HCT116 (cell line): ENCODE measurements at regions not wholly inside any gene's neighbourhood (a gene's known extent, or its start where the extent isn't known, plus 50 kb on each side); places are given as distances from the start of the nearest gene placed in this dataset.

Experiments
- ATAC-seq: fragments of 200-7000 bp; cut with Tn5 transposase; 2 replicates; pipeline ENCODE4 v1.9.1; 2020; ENCODE audit warnings: mild to moderate bottlenecking, moderate library complexity
- BruUV-seq: library from RNA; stranded (reverse); fragments of 400-500 nt; replicated peaks from 2 replicates; lab custom pipeline; 2021; lab: Mats Ljungman, UMichigan
- CTCF ChIA-PET: fragments of 300-600 bp; sonication (Branson Sonifier 250); formaldehyde crosslinking; loops from one replicate; lab custom pipeline; 2021; ENCODE audit warnings: antibody characterized with exemption; lab: Charles Lee
- POLR2A ChIA-PET: fragments of 300-600, 350-600 bp; sonication (Branson Sonifier 250); formaldehyde crosslinking; loops from one replicate; lab custom pipeline; 2021; ENCODE audit warnings: antibody characterized with exemption; lab: Charles Lee
- RAD21 ChIA-PET, 2 experiments: fragments of 300-600 bp; sonication (Branson Sonifier 250); formaldehyde crosslinking; loops; one replicate each; lab custom pipeline; 2023; ENCODE audit warnings: low total read pairs in 2 of 2; ENCODE audit not compliant: uncharacterized antibody in 2 of 2, unreplicated experiment in 2 of 2, low non-redundant PET in 1 of 2; lab: Charles Lee
- DNase-seq: peaks from one replicate; pipeline ENCODE4 v3.0.0-alpha.2; 2010; ENCODE audit warnings: low read depth, low spot score
- H2AFZ ChIP-seq: fragments of 200-600 bp; shearing (Covaris generic), sonication (generic); 2 replicates; pipeline ENCODE4 v1.6.1; 2017; ENCODE audit warnings: low read depth, mixed run types, mixed read lengths, antibody characterized with exemption, low read length; ENCODE audit not compliant: poor library complexity, severe bottlenecking
- H3K27ac ChIP-seq: 2 replicates; pipeline ENCODE4 v1.5.1; 2012; ENCODE audit warnings: low read depth, low read length
- H3K27me3 ChIP-seq: fragments of 200-600 bp; sonication (generic); 2 replicates; pipeline ENCODE4 v1.6.1; 2016; ENCODE audit warnings: mixed run types, low read length, mixed read lengths; ENCODE audit not compliant: insufficient read depth
- H3K36me3 ChIP-seq, 2 experiments: fragments of 200-500 bp in 1 of 2; fragments of 200-600 bp in 1 of 2; sonication (Bioruptor generic) in 1 of 2; sonication (generic) in 1 of 2; 2 replicates each; pipeline versions ENCODE4 v1.5.1 to v1.6.1; 2014 to 2016; ENCODE audit warnings: low read length in 2 of 2, inconsistent platforms in 1 of 2, mixed read lengths in 1 of 2, mixed run types in 1 of 2; ENCODE audit not compliant: insufficient read depth in 2 of 2, control insufficient read depth in 1 of 2
- H3K4me1 ChIP-seq, 2 experiments: fragments of 200-600 bp in 1 of 2; sonication (generic) in 1 of 2; 2 replicates each; pipeline versions ENCODE4 v1.5.1 to v1.6.1; 2012 to 2017; ENCODE audit warnings: low read length in 2 of 2, inconsistent platforms in 1 of 2, mild to moderate bottlenecking in 1 of 2, mixed read lengths in 1 of 2, mixed run types in 1 of 2, moderate library complexity in 1 of 2; ENCODE audit not compliant: insufficient read depth in 2 of 2, control insufficient read depth in 1 of 2
- H3K4me2 ChIP-seq: fragments of 200-600 bp; sonication (generic); 2 replicates; pipeline ENCODE4 v1.6.1; 2017; ENCODE audit warnings: mixed run types, low read length, mixed read lengths
- H3K4me3 ChIP-seq, 2 experiments: fragments of 200-600 bp in 1 of 2; sonication (generic) in 1 of 2; replicated peaks in 1 of 2; 2 replicates each; pipeline ENCODE4 v1.5.1; 2011 to 2016; ENCODE audit warnings: low read length in 2 of 2, control low read depth in 1 of 2, low read depth in 1 of 2, mild to moderate bottlenecking in 1 of 2, mixed read lengths in 1 of 2, mixed run types in 1 of 2
- H3K79me2 ChIP-seq: fragments of 200-600 bp; sonication (generic); 2 replicates; pipeline ENCODE4 v1.6.1; 2017; ENCODE audit warnings: mild to moderate bottlenecking, mixed run types, low read length, moderate library complexity, mixed read lengths; ENCODE audit not compliant: insufficient read depth
- H3K9ac ChIP-seq: fragments of 200-600 bp; sonication (generic); 2 replicates; pipeline ENCODE4 v1.6.1; 2016; ENCODE audit warnings: low read length, mixed read lengths
- H3K9me2 ChIP-seq: fragments of 200-600 bp; sonication (generic), shearing (Covaris generic); 2 replicates; pipeline ENCODE4 v1.6.1; 2017; ENCODE audit warnings: mixed run types, mild to moderate bottlenecking, moderate library complexity; ENCODE audit not compliant: insufficient read depth
- H3K9me3 ChIP-seq, 2 experiments: fragments of 200-500 bp in 1 of 2; fragments of 200-600 bp in 1 of 2; sonication (Bioruptor generic) in 1 of 2; sonication (generic) in 1 of 2; 2 replicates each; pipeline ENCODE4 v1.6.1; 2014 to 2017; ENCODE audit warnings: low read length in 2 of 2, mixed read lengths in 2 of 2, inconsistent platforms in 1 of 2, low read depth in 1 of 2, mild to moderate bottlenecking in 1 of 2, mixed run types in 1 of 2, moderate library complexity in 1 of 2; ENCODE audit not compliant: control insufficient read depth in 1 of 2, insufficient read depth in 1 of 2
- H4K20me1 ChIP-seq: fragments of 200-600 bp; sonication (generic), shearing (Covaris generic); 2 replicates; pipeline ENCODE4 v1.6.1; 2017; ENCODE audit warnings: mixed run types, mild to moderate bottlenecking, moderate library complexity; ENCODE audit not compliant: insufficient read depth
- ATF3 ChIP-seq: IDR thresholded peaks from 2 replicates; pipeline ENCODE4 v1.6.1; 2012
- EGR1 ChIP-seq: IDR thresholded peaks from 2 replicates; pipeline ENCODE4 v1.6.1; 2012; ENCODE audit warnings: low read depth
- ELF1 ChIP-seq: IDR thresholded peaks from 2 replicates; pipeline ENCODE4 v1.6.1; 2012; ENCODE audit warnings: low read depth, borderline replicate concordance
- EZH2 ChIP-seq: fragments of 200-600 bp; sonication (generic); IDR thresholded peaks from 2 replicates; pipeline ENCODE4 v1.6.1; 2017; ENCODE audit warnings: antibody characterized with exemption, mixed run types
- EZH2phosphoT487 ChIP-seq: fragments of 200-600 bp; IDR thresholded peaks from 2 replicates; pipeline ENCODE4 v1.6.1; 2018; ENCODE audit warnings: antibody characterized with exemption, borderline replicate concordance
- FOSL1 ChIP-seq: IDR thresholded peaks from 2 replicates; pipeline ENCODE4 v1.6.1; 2012; ENCODE audit warnings: low read depth
- MAX ChIP-seq: IDR thresholded peaks from 2 replicates; pipeline ENCODE4 v1.6.1; 2012
- POLR2A ChIP-seq: IDR thresholded peaks from 2 replicates; pipeline ENCODE4 v1.7.0; 2011; ENCODE audit warnings: borderline replicate concordance; ENCODE audit not compliant: insufficient read depth, insufficient read length; ENCODE audit errors: extremely low read depth
- POLR2AphosphoS5 ChIP-seq: IDR thresholded peaks from 2 replicates; pipeline ENCODE4 v1.6.1; 2011; ENCODE audit warnings: mild to moderate bottlenecking, low read depth, low read length, moderate library complexity
- RAD21 ChIP-seq: IDR thresholded peaks from 2 replicates; pipeline ENCODE4 v1.6.1; 2012; ENCODE audit warnings: low read depth, mild to moderate bottlenecking
- REST ChIP-seq: IDR thresholded peaks from 2 replicates; pipeline ENCODE4 v1.6.1; 2012; ENCODE audit warnings: low read depth
- SIN3A ChIP-seq: IDR thresholded peaks from 2 replicates; pipeline ENCODE4 v1.6.1; 2012; ENCODE audit warnings: low read depth
- SP1 ChIP-seq: IDR thresholded peaks from 2 replicates; pipeline ENCODE4 v1.6.1; 2012; ENCODE audit warnings: low read depth
- SRF ChIP-seq: IDR thresholded peaks from 2 replicates; pipeline ENCODE4 v1.6.1; 2012; ENCODE audit warnings: low read depth
- TCF7L2 ChIP-seq: IDR thresholded peaks from 2 replicates; pipeline ENCODE4 v1.7.0; 2011; ENCODE audit warnings: borderline replicate concordance, inconsistent platforms; ENCODE audit not compliant: insufficient read depth, insufficient read length; ENCODE audit errors: extremely low read depth
- YY1 ChIP-seq: IDR thresholded peaks from 2 replicates; pipeline ENCODE4 v1.6.1; 2011; ENCODE audit warnings: low read length, low read depth, moderate library complexity, mild to moderate bottlenecking; ENCODE audit not compliant: insufficient replicate concordance; ENCODE audit errors: extremely low read depth
- ZBTB33 ChIP-seq: IDR thresholded peaks from 2 replicates; pipeline ENCODE4 v1.6.1; 2011; ENCODE audit warnings: mild to moderate bottlenecking, low read length, moderate library complexity; ENCODE audit not compliant: insufficient replicate concordance; ENCODE audit errors: extremely low read depth
- ZFX ChIP-seq: fragments of 450-650 bp; IDR thresholded peaks from 2 replicates; pipeline ENCODE4 v1.6.1; 2017
- ZNF274 ChIP-seq: fragments of 200-500 bp; sonication (Bioruptor generic); IDR thresholded peaks from 2 replicates; pipeline ENCODE4 v1.6.1; 2014; ENCODE audit warnings: mild to moderate bottlenecking, low read depth, low read length, inconsistent platforms
- intact Hi-C: fragments of 100-400 bp; cut with micrococcal nuclease; formaldehyde crosslinking; loops from 2 replicates; pipeline ENCODE4 v1.10.0; 2022

- RAD21 ChIA-PET: no interaction called here
These were observed 527.3 kb downstream of the GABRG1 start for GRCh38 chr4:45596379-45597101.

More at GRCh38 chr4:45596379-45597101, 527.3 kb downstream of the GABRG1 start:
- no peaks in the 10 kb centered on the region for H3K79me2 ChIP-seq
- no peaks in the 10 kb centered on the region for H3K27me3 ChIP-seq
- H2AFZ ChIP-seq: no peak overlapping the region
- TF ChIP-seq EZH2phosphoT487 (no peak), MAX (no peak), ATF3 (no peak), ZFX (no peak), YY1 (no peak), EZH2 (no peak), RAD21 (no peak), REST (no peak), SRF (no peak), FOSL1 (no peak), SP1 (no peak), ZBTB33 (no peak), TCF7L2 (no peak), EGR1 (no peak), ZNF274 (no peak), POLR2AphosphoS5 (no peak), POLR2A (no peak), ELF1 (no peak), SIN3A (no peak)
- TF ChIP-seq, all 23 proteins: peak for 0
- Histone ChIP-seq H3K9me3 (peaks cover 18 to 28% of the 10 kb centered on the region in 2 experiments; a peak in 2 of 4 replicates), H3K9me2 (no peaks in the 10 kb centered on the region), H3K27ac (no peak overlapping the region), H3K4me1 (no peaks in the 10 kb centered on the region), H3K9ac (no peak overlapping the region), H3K4me2 (no peak overlapping the region), H4K20me1 (no peaks in the 10 kb centered on the region), H3K36me3 (no peaks in the 10 kb centered on the region), H3K4me3 (no peak overlapping the region)
- POLR2A ChIA-PET: no interaction called here
- CTCF ChIA-PET: no interaction called here
- no peak for ATAC-seq
- DNase-seq: no peak
- no TSS peak for BruUV-seq
- intact Hi-C loops: no loop called here
